ENCODE measurements at regions not wholly inside any gene's neighbourhood (a gene's known extent, or its start where the extent isn't known, plus 50 kb on each side); places are given as distances from the start of the nearest gene placed in this dataset.

DNA sequence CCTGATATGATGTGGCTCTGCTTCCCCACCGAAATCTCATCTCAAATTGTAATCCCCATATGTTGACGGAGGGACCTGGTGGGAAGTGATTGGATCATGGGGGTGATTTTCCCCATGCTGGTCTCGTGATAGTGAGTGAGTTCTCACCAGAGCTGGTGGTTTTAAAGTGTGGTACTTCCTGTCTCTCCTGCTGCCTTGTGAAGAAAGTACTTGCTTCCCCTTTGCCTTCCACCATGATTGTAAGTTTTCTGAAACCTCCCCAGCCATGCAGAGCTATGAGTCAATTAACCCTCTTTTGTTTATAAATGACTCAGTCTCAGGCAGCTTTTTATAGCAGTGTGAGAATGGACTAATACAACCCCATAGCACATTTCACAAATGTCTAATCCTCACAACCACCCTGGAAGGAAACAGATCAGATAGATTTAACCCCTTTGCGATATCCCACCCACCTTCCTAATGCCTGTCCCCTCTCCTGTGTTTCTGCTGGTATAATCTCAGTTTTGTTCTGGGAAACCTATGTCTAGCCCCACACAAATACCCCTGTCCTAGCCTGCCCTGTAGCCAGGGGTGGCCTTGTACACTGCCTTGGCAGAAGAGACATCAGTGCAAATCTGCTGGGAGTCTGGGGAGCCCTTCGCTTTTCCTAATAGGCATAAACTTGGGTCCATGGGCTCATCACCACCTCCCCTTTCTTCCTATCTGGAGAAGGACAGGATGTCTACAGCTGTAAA, 157.0 kb upstream of the RAI14 start:
- DNase-seq (peak; percentile 61), ATAC-seq (replicated peaks) (peak; percentile 95)
- no peaks in the 10 kb centered on the region for H3K9me3 Mint-ChIP-seq
- peaks cover 0 to 4% of the 10 kb centered on the region in 2 donors for H3K27me3 Mint-ChIP-seq
- no peaks in the 10 kb centered on the region for H3K36me3 Mint-ChIP-seq
- H3K4me3 Mint-ChIP-seq, result peak overlapping the region; percentile 3 to 4
- peak overlapping the region; percentile 84 for H3K27ac Mint-ChIP-seq
- peaks cover 20 to 30% of the 10 kb centered on the region in 2 donors for H3K4me1 Mint-ChIP-seq

DNA sequence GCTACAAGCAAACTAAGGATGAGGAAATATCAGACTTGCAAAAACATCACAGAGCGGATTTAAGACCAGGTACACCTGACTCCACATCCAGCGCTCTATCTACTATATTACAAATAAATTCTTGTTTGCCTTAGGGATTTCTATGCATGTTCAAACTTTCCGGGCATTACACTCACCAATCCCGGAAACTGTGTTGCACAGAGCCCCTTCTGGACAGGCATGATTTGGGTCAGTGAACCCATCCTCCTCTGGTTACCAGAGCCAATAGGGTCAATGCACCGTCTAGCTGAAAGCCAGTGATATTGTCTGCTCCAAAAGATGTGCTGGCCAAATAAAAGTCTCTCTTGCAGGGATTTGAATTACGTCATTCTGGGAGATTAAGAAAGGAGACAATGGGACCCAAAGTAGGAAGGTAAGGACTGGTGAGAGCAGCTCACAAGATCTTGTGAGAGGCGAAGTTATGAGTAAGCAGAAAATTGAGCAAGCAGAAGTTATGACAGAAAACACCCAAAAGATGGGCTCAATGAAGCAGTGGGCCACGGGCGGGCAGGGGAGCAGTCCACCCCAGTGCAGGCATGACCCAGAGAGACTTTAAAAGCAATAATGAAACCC, 155.8 kb upstream of the RAI14 start:
- peaks cover 19 to 30% of the 10 kb centered on the region in 2 donors for H3K4me1 Mint-ChIP-seq
- no peaks in the 10 kb centered on the region for H3K9me3 Mint-ChIP-seq
- peak overlapping the region; percentile 6 for H3K27ac Mint-ChIP-seq
- H3K36me3 Mint-ChIP-seq, result no peaks in the 10 kb centered on the region
- peaks cover 3 to 5% of the 10 kb centered on the region in 2 donors for H3K27me3 Mint-ChIP-seq
- DNase-seq (no peak), ATAC-seq (replicated peaks) (no peak)
- no peak overlapping the region for H3K4me3 Mint-ChIP-seq

GRCh38 chr5:34501016-34501415, 155.1 kb upstream of the RAI14 start:
- Mint-ChIP-seq H3K27ac (peak overlapping the region; percentile 20), H3K27me3 (peaks cover 0 to 5% of the 10 kb centered on the region in 2 donors), H3K36me3 (no peaks in the 10 kb centered on the region), H3K9me3 (no peaks in the 10 kb centered on the region), H3K4me1 (peaks cover 18 to 30% of the 10 kb centered on the region in 2 donors), H3K4me3 (no peak overlapping the region)
- peak; percentile 44 to 50 for ATAC-seq (replicated peaks)
- no peak for DNase-seq

DNA sequence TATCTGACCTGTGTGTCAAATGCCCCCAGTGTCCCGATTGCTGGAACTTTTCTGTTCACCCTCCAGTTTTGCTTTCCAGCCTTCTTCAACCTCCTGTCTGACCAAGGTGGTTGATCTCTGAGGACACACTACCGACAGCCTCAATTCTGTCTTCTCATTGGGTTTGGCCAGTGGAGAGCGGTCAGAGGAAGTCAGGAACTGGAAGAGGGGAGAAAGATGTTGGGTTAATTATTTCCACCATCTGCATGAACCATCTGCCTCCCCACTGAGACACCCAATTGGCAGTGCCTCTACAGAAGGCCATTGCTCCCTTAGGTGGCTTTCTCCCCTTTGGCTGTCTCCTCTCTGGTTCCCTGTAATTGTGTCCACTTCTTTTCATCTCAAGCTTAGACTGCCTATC, 154.3 kb upstream of the RAI14 start:
- no peaks in the 10 kb centered on the region for H3K9me3 Mint-ChIP-seq
- H3K4me1 Mint-ChIP-seq, result peaks cover 18 to 29% of the 10 kb centered on the region in 2 donors
- no peaks in the 10 kb centered on the region for H3K36me3 Mint-ChIP-seq
- no peak for ATAC-seq (replicated peaks)
- no peak for DNase-seq
- H3K4me3 Mint-ChIP-seq, result no peak overlapping the region
- peaks cover 0 to 5% of the 10 kb centered on the region in 2 donors for H3K27me3 Mint-ChIP-seq
- no peak overlapping the region for H3K27ac Mint-ChIP-seq

DNA sequence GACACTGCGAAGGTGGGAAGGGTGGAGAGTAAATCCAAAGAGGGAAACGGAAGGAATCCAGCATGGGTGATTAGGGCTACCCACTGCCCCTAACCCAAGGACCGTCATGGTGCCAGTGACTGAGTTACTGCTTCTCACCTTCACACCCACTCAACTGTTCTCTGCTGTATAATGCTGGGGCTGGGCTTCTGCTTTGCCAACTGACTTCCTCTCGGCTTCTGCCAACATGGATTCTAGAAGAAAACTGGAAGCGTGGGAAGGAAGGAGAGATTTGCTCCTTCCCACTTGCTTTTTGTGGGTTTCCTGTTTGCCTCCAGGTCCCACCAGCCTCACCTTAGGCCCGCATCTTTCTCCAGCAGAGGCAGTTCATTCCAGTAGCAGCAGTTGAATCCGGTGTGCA, 153.5 kb upstream of the RAI14 start:
- no peak overlapping the region for H3K27ac Mint-ChIP-seq
- no peaks in the 10 kb centered on the region for H3K9me3 Mint-ChIP-seq
- H3K4me1 Mint-ChIP-seq, result peaks cover 18 to 26% of the 10 kb centered on the region in 2 donors
- ATAC-seq (replicated peaks) (no peak), DNase-seq (no peak)
- no peak overlapping the region for H3K4me3 Mint-ChIP-seq
- no peaks in the 10 kb centered on the region for H3K36me3 Mint-ChIP-seq
- H3K27me3 Mint-ChIP-seq, result peaks cover 0 to 5% of the 10 kb centered on the region in 2 donors

DNA sequence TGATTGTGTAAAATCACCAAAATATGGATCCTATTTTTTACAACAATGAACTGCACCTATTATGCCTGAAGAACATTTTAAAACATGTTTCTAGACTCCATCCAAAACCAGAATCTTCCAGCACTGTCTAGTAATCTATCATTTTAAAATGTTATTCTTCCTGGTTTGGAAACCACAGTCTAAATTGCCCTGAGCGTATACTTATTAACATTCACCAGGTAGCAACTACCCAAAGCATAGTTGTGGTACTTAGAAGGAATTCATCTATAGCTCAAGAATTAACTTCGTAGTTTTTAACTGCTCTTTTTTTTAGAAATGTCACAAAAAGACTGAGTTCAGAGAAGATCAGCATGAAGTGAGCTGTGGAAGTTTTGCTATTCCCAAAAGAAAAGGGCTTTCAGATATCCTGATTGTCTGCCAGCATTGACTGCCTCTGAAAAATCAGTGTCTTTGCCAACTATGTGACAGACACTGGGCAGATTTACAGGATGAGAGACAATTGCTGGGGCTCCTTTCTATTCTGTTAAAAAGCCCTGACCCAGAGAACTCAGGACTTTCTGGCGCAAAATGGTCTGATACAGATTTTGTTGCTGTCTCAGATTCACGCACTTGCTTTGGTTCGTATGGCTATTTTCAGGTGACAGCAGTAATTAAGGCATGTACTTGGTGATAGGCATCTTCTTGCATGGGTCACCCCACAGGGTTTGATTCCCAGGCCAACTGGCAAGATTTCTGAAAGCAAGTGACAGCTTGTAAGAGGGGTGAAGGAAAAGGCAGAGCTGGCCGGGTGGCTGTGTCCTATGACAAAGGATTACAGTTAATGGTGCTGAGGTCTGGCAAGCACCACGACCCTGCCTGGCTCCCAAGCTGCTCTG, 152.5 kb upstream of the RAI14 start:
- H3K36me3 Mint-ChIP-seq, result no peaks in the 10 kb centered on the region
- H3K4me3 Mint-ChIP-seq, result no peak overlapping the region
- no peak overlapping the region for H3K27ac Mint-ChIP-seq
- peaks cover 15 to 23% of the 10 kb centered on the region in 2 donors for H3K4me1 Mint-ChIP-seq
- no peak for ATAC-seq (replicated peaks)
- no peak for DNase-seq
- H3K27me3 Mint-ChIP-seq, result peaks cover 0 to 5% of the 10 kb centered on the region in 2 donors
- no peaks in the 10 kb centered on the region for H3K9me3 Mint-ChIP-seq

- H3K27ac Mint-ChIP-seq, result no peak overlapping the region
- DNase-seq (no peak), ATAC-seq (replicated peaks) (no peak)
- H3K27me3 Mint-ChIP-seq, result peaks cover 4 to 5% of the 10 kb centered on the region in 2 donors
- H3K9me3 Mint-ChIP-seq, result no peaks in the 10 kb centered on the region
- H3K4me3 Mint-ChIP-seq, result no peak overlapping the region
- peaks cover 6 to 12% of the 10 kb centered on the region in 2 donors for H3K4me1 Mint-ChIP-seq
- no peaks in the 10 kb centered on the region for H3K36me3 Mint-ChIP-seq
These were observed 151.2 kb upstream of the RAI14 start for GRCh38 chr5:34504967-34505366.

DNA sequence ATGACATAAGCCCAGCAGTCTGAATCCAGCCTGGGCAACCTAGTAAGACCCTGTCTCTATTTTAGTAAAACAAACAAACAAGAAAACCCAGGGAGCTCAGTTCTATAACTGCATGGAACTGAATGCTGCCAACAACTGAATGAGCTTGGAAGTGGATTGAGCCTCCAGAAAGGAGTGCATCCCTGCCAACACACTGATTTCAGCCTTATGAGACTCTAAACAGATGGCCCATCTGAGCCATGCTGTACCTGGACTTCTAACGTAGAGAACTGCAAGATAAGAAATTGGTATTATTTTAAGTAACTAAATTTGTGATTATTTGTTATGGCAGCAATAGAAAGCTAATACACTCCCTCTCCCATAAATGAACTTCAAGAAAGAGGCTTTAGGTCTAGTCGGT, 150.4 kb upstream of the RAI14 start:
- H3K4me1 Mint-ChIP-seq, result peaks cover 3 to 4% of the 10 kb centered on the region in 2 donors
- DNase-seq (no peak), ATAC-seq (replicated peaks) (no peak)
- no peaks in the 10 kb centered on the region for H3K9me3 Mint-ChIP-seq
- H3K27me3 Mint-ChIP-seq, result peaks cover 4 to 5% of the 10 kb centered on the region in 2 donors
- H3K36me3 Mint-ChIP-seq, result no peaks in the 10 kb centered on the region
- H3K27ac Mint-ChIP-seq, result no peak overlapping the region
- H3K4me3 Mint-ChIP-seq, result no peak overlapping the region

GRCh38 chr5:34507933-34508332, 148.2 kb upstream of the RAI14 start:
- Mint-ChIP-seq H3K4me1 (no peaks in the 10 kb centered on the region), H3K9me3 (no peaks in the 10 kb centered on the region), H3K27me3 (peaks cover 4 to 5% of the 10 kb centered on the region in 2 donors), H3K4me3 (no peak overlapping the region), H3K27ac (no peak overlapping the region), H3K36me3 (no peaks in the 10 kb centered on the region)
- DNase-seq (no peak), ATAC-seq (replicated peaks) (no peak)

DNA sequence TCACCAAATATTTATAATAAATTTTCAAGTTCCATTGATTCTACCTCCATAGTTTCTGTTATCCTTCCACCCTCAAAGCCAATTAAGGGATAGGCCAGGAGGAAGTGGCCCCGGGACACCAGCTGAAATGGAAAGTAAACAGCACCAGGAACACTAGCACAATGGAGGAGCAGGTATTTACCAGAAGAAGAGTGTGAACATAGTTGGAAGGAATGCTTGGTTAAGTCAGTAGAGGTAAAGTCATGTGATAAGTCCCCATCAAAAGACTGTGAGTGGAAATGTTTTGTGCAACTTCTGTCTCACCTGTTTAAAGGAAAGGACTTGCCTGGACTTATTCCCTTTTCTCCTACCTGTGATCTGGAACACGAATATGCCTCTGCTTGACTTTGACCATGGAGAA, 146.7 kb upstream of the RAI14 start:
- Mint-ChIP-seq H3K4me1 (no peaks in the 10 kb centered on the region), H3K9me3 (no peaks in the 10 kb centered on the region), H3K27me3 (peaks cover 4% of the 10 kb centered on the region in 2 donors), H3K27ac (no peak overlapping the region), H3K4me3 (no peak overlapping the region), H3K36me3 (no peaks in the 10 kb centered on the region)
- no peak for ATAC-seq (replicated peaks)
- no peak for DNase-seq

DNA sequence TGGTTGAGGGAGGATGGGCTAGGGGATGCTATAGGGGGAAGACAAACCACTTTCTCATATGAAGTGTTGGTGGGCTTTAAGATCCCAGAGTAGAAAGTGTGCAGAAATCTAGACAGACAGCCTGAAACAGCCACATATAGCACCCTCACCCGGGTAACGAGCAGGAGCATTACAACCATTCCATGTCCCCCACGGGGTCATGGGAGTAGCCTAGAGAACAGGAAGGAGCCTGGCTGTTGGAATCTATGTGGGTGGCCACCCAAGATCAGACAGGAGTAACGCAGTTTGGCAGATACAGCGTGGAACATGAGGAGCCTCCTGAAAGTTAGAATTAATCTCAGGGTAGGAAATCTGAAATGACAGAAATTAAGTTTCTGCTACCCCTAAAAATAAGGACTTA, 146.1 kb upstream of the RAI14 start:
- no peaks in the 10 kb centered on the region for H3K9me3 Mint-ChIP-seq
- H3K27ac Mint-ChIP-seq, result no peak overlapping the region
- ATAC-seq (replicated peaks) (no peak), DNase-seq (no peak)
- H3K4me3 Mint-ChIP-seq, result no peak overlapping the region
- H3K27me3 Mint-ChIP-seq, result peaks cover 0 to 4% of the 10 kb centered on the region in 2 donors
- H3K4me1 Mint-ChIP-seq, result no peaks in the 10 kb centered on the region
- no peaks in the 10 kb centered on the region for H3K36me3 Mint-ChIP-seq

DNA sequence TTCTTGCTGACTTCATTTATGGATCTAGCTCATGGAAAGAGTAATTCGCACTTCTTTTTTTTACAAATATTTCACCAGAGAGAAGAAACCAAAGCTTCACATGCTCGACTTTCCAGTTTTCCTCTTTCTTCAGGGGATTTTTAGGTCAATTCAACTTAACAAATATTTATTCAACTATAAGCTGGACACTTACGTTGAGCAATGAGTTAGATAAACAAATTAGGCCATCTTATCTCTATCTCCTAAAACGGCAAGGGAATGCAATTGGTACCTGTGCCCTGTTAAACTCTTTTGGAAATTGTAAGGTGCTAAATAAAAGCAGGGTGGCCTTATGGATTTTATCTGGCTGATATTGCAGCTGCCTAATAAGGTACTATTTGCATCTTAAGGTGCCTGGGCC, 145.1 kb upstream of the RAI14 start:
- Mint-ChIP-seq H3K9me3 (no peaks in the 10 kb centered on the region), H3K4me1 (no peaks in the 10 kb centered on the region), H3K27ac (no peak overlapping the region), H3K36me3 (no peaks in the 10 kb centered on the region), H3K4me3 (no peak overlapping the region), H3K27me3 (peaks cover 0 to 4% of the 10 kb centered on the region in 2 donors)
- ATAC-seq (replicated peaks) (no peak), DNase-seq (no peak)

DNA sequence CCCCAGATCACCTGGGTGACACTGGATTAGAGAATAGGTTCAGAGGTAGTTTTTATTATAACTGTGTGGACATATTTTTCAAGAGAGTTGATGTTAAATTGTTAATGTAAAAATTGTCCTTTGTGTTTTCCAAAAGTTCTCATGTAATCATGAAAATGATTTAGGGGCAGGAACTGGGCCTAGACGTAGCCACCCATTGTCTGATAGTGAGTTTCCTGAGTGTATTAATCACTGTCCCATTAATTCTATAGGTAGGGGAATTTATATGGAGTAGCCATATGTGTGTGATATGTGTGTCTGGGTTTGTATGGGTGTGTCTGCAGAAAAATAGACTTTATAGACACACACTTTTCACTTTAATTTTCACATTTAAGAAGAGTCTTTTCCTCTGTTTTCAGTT, 144.6 kb upstream of the RAI14 start:
- Mint-ChIP-seq H3K27ac (no peak overlapping the region), H3K36me3 (no peaks in the 10 kb centered on the region), H3K4me1 (no peaks in the 10 kb centered on the region), H3K4me3 (no peak overlapping the region), H3K27me3 (peaks cover under 1 to 7% of the 10 kb centered on the region in 2 donors), H3K9me3 (no peaks in the 10 kb centered on the region)
- DNase-seq (no peak), ATAC-seq (replicated peaks) (no peak)

- Mint-ChIP-seq H3K27me3 (peaks cover 5 to 11% of the 10 kb centered on the region in 2 donors), H3K4me1 (no peaks in the 10 kb centered on the region), H3K4me3 (no peak overlapping the region), H3K9me3 (no peaks in the 10 kb centered on the region), H3K36me3 (no peaks in the 10 kb centered on the region), H3K27ac (no peak overlapping the region)
- no peak for DNase-seq
- ATAC-seq (replicated peaks), result no peak
These were observed 144.2 kb upstream of the RAI14 start for GRCh38 chr5:34511915-34512314.

Measured in stimulated activated naive B cell treated with anti-CD40 and anti-IgM and Interleukin-4, amounts not matched to agents 10 μg/mL and 1 μg/mL and 100 μg/mL, for 72 hours (primary cell).